ENCODE measurements at regions not wholly inside any gene's neighbourhood (a gene's known extent, or its start where the extent isn't known, plus 50 kb on each side); places are given as distances from the start of the nearest gene placed in this dataset.

GRCh38 chr11:128316541-128317227 lies 270.7 kb downstream of the ETS1 start:
- Mint-ChIP-seq H3K4me3 (peak overlapping the region; percentile 20), H3K27me3 (ENCODE audit: insufficient read depth) (no peaks in the 10 kb centered on the region), H3K27ac (peak overlapping the region; percentile 69), H3K36me3 (ENCODE audit: low read depth) (peaks cover 45% of the 10 kb centered on the region), H3K9me3 (peaks cover 53% of the 10 kb centered on the region), H3K4me1 (ENCODE audit: low read depth) (peaks cover 61% of the 10 kb centered on the region)
- DNase-seq (ENCODE audit: low spot score), result no peak
- intact Hi-C loops (cut with micrococcal nuclease), result no loop called here

- H3K4me1 Mint-ChIP-seq (ENCODE audit: low read depth), result peaks cover 61% of the 10 kb centered on the region
- H3K27me3 Mint-ChIP-seq (ENCODE audit: insufficient read depth), result no peaks in the 10 kb centered on the region
- intact Hi-C loops (cut with micrococcal nuclease), result no loop called here
- DNase-seq (ENCODE audit: low spot score), result no peak
- peaks cover 53% of the 10 kb centered on the region for H3K9me3 Mint-ChIP-seq
- no peak overlapping the region for H3K4me3 Mint-ChIP-seq
- peak overlapping the region; percentile 0 for H3K27ac Mint-ChIP-seq
- H3K36me3 Mint-ChIP-seq (ENCODE audit: low read depth), result peaks cover 41% of the 10 kb centered on the region
Measured at GRCh38 chr11:128315933-128316332, 271.4 kb downstream of the ETS1 start.

DNA sequence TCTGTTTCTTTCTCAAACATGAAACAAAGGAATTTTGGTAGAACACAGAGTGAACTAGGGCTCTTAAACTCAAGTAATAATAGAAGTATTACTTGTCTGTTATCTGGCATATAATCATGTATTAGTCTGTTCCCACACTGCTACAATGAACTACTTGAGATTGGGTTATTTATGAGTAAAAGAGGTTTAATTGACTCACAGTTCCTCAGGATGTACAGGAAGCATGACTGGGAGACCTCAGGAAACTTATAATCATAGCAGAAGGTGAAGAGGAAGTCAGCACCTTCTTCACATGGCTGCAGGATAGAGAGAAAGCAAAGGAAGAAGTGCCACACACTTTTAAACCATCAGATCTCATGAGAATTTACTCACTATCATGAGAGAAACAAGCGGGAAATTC lies 273.4 kb downstream of the ETS1 start:
- Mint-ChIP-seq H3K27me3 (ENCODE audit: insufficient read depth) (no peaks in the 10 kb centered on the region), H3K9me3 (peaks cover 53% of the 10 kb centered on the region), H3K4me1 (ENCODE audit: low read depth) (peaks cover 68% of the 10 kb centered on the region), H3K4me3 (no peak overlapping the region), H3K27ac (peak overlapping the region; percentile 54), H3K36me3 (ENCODE audit: low read depth) (peaks cover 41% of the 10 kb centered on the region)
- DNase-seq (ENCODE audit: low spot score), result no peak
- intact Hi-C loops (cut with micrococcal nuclease), result no loop called here

DNA sequence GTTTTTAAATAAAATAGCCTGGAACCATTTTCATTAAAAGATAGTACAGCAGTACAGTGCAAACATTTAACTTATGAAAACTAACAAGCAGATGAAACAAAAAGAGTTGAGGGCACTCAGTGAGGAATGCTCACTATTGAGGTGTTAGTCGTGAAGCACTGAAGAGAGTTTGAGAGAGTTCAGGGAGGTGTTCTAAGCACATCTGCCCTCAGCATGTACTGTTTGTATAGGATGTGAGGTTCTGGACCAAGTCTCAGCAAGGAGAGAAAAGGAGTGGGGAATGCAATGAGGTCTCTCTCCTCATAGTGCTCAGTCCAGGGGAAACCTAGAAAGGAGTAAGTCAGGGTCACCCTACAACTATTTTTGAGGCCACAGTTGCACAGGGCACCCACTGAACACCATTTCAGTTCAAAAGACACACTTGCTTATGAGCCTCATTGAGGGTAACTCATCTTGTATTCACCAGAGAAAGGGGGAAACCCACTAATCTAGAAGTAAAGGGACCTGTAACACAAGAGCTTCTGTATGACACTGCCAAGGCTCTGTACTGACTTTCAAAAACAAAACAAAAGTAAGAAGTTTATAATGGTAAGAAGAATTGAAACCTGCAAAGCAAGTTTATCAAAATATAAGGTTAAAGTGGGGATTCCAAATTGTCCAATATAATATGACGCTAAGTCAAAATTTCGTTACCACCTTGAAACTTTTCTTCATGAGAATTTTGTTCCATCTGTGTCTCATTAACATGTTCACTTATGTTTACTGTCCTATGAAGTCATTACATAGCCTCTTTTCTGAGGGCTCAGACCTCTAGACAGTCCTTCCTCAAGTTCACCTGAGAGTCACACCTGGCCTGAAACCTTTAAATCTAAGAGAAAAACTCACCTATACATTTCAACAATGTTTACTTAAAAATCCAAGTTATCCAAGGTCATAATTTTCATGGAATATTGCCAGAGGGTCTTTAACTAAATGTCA lies 275.3 kb downstream of the ETS1 start:
- DNase-seq (ENCODE audit: low spot score), result no peak
- intact Hi-C loops (cut with micrococcal nuclease), result loop anchor here (1.0 kb wide), 1 partner anchor 9 kb away; no protein-coding TSS in a partner anchor
- Mint-ChIP-seq H3K27me3 (ENCODE audit: insufficient read depth) (no peaks in the 10 kb centered on the region), H3K4me3 (no peak overlapping the region), H3K36me3 (ENCODE audit: low read depth) (peaks cover 41% of the 10 kb centered on the region), H3K4me1 (ENCODE audit: low read depth) (peaks cover 69% of the 10 kb centered on the region), H3K27ac (peak overlapping the region; percentile 73), H3K9me3 (peaks cover 43% of the 10 kb centered on the region)

- peaks cover 34% of the 10 kb centered on the region for H3K9me3 Mint-ChIP-seq
- H3K27me3 Mint-ChIP-seq (ENCODE audit: insufficient read depth), result no peaks in the 10 kb centered on the region
- intact Hi-C loops (cut with micrococcal nuclease), result no loop called here
- peak overlapping the region; percentile 9 for H3K4me3 Mint-ChIP-seq
- peak overlapping the region; percentile 73 for H3K27ac Mint-ChIP-seq
- DNase-seq (ENCODE audit: low spot score), result no peak
- H3K4me1 Mint-ChIP-seq (ENCODE audit: low read depth), result peaks cover 66% of the 10 kb centered on the region
- peaks cover 40% of the 10 kb centered on the region for H3K36me3 Mint-ChIP-seq (ENCODE audit: low read depth)
Measured at GRCh38 chr11:128310676-128311445, 276.5 kb downstream of the ETS1 start.

GRCh38 chr11:128310005-128310404 lies 277.4 kb downstream of the ETS1 start:
- Mint-ChIP-seq H3K27ac (peak overlapping the region; percentile 66), H3K9me3 (peaks cover 25% of the 10 kb centered on the region), H3K4me1 (ENCODE audit: low read depth) (peaks cover 69% of the 10 kb centered on the region), H3K4me3 (peak overlapping the region; percentile 9), H3K36me3 (ENCODE audit: low read depth) (peaks cover 34% of the 10 kb centered on the region), H3K27me3 (ENCODE audit: insufficient read depth) (no peaks in the 10 kb centered on the region)
- intact Hi-C loops (cut with micrococcal nuclease), result no loop called here
- DNase-seq (ENCODE audit: low spot score), result no peak

GRCh38 chr11:128308794-128309193 lies 278.6 kb downstream of the ETS1 start:
- Mint-ChIP-seq H3K4me3 (no peak overlapping the region), H3K27me3 (ENCODE audit: insufficient read depth) (no peaks in the 10 kb centered on the region), H3K36me3 (ENCODE audit: low read depth) (peaks cover 22% of the 10 kb centered on the region), H3K9me3 (peaks cover 13% of the 10 kb centered on the region), H3K27ac (no peak overlapping the region), H3K4me1 (ENCODE audit: low read depth) (peaks cover 81% of the 10 kb centered on the region)
- DNase-seq (ENCODE audit: low spot score), result no peak
- intact Hi-C loops (cut with micrococcal nuclease), result no loop called here

GRCh38 chr11:128305588-128305987 lies 281.8 kb downstream of the ETS1 start:
- Mint-ChIP-seq H3K4me1 (ENCODE audit: low read depth) (peaks cover 85% of the 10 kb centered on the region), H3K36me3 (ENCODE audit: low read depth) (peaks cover 12% of the 10 kb centered on the region), H3K27me3 (ENCODE audit: insufficient read depth) (no peaks in the 10 kb centered on the region), H3K9me3 (peaks cover 3% of the 10 kb centered on the region), H3K4me3 (peak overlapping the region; percentile 45), H3K27ac (peak overlapping the region; percentile 97)
- intact Hi-C loops (cut with micrococcal nuclease), result no loop called here
- DNase-seq (ENCODE audit: low spot score), result no peak

GRCh38 chr11:128304666-128305485 lies 282.5 kb downstream of the ETS1 start:
- Mint-ChIP-seq H3K4me1 (ENCODE audit: low read depth) (peaks cover 85% of the 10 kb centered on the region), H3K4me3 (peak overlapping the region; percentile 45), H3K9me3 (peaks cover 3% of the 10 kb centered on the region), H3K27ac (peak overlapping the region; percentile 97), H3K27me3 (ENCODE audit: insufficient read depth) (no peaks in the 10 kb centered on the region), H3K36me3 (ENCODE audit: low read depth) (peaks cover 14% of the 10 kb centered on the region)
- DNase-seq (ENCODE audit: low spot score), result no peak
- intact Hi-C loops (cut with micrococcal nuclease), result no loop called here

GRCh38 chr11:128304116-128304515 lies 283.2 kb downstream of the ETS1 start:
- peak overlapping the region; percentile 45 for H3K4me3 Mint-ChIP-seq
- H3K27ac Mint-ChIP-seq, result peak overlapping the region; percentile 97
- intact Hi-C loops (cut with micrococcal nuclease), result no loop called here
- peaks cover 17% of the 10 kb centered on the region for H3K36me3 Mint-ChIP-seq (ENCODE audit: low read depth)
- H3K27me3 Mint-ChIP-seq (ENCODE audit: insufficient read depth), result no peaks in the 10 kb centered on the region
- no peak for DNase-seq (ENCODE audit: low spot score)
- peaks cover 3% of the 10 kb centered on the region for H3K9me3 Mint-ChIP-seq
- H3K4me1 Mint-ChIP-seq (ENCODE audit: low read depth), result peaks cover 85% of the 10 kb centered on the region

- Mint-ChIP-seq H3K27ac (peak overlapping the region; percentile 97), H3K4me1 (ENCODE audit: low read depth) (peaks cover 85% of the 10 kb centered on the region), H3K27me3 (ENCODE audit: insufficient read depth) (no peaks in the 10 kb centered on the region), H3K36me3 (ENCODE audit: low read depth) (peaks cover 15% of the 10 kb centered on the region), H3K9me3 (peaks cover 3% of the 10 kb centered on the region), H3K4me3 (peak overlapping the region; percentile 61)
- intact Hi-C loops (cut with micrococcal nuclease), result loop anchor here (1.0 to 2.0 kb wide), 2 partner anchors 9 to 15 kb away; no protein-coding TSS in a partner anchor
- DNase-seq (ENCODE audit: low spot score), result no peak
Measured at GRCh38 chr11:128303383-128303782, 284.0 kb downstream of the ETS1 start.

All from activated T-helper 1 cell treated with anti-CD3 and anti-CD28 coated beads, Interleukin-12 subunit alpha, Interleukin-12 subunit beta, Interleukin-2, Interleukin-4 antibody, amounts not matched to agents 30 ng/mL and 10 ng/mL and 1 ng/mL, durations not matched to agents 14 hours and 24 hours and 36 hours (primary cell).